Upper lobe of left lung (tissue), 6 donors: ENCODE measurements at regions not wholly inside any gene's neighbourhood (a gene's known extent, or its start where the extent isn't known, plus 50 kb on each side); places are given as distances from the start of the nearest gene placed in this dataset.
A peak's percentile ranks its signal among the peaks of the same experiment; 100 is the strongest.

Source experiments
- ATAC-seq, 2 donors: fragments of 200-7000 bp; cut with Tn5 transposase; one replicate each; pipeline ENCODE4 v1.9.1; 2022; ENCODE audit warnings: mild to moderate bottlenecking in 2 of 2, moderate library complexity in 2 of 2; ENCODE audit not compliant: low FRiP score in 2 of 2
- DNase-seq, 2 donors: peaks; one replicate each; pipeline ENCODE4 v3.0.0-alpha.2; 2019 to 2020
- H3K27ac ChIP-seq, 4 donors: fragments of 200-600 bp; sonication (generic); one replicate each; pipeline ENCODE4 v1.5.1; 2016 to 2019
- H3K27me3 ChIP-seq, 4 donors: fragments of 200-600 bp; sonication (generic); one replicate each; pipeline ENCODE4 v1.5.1; 2017 to 2019
- H3K36me3 ChIP-seq, 4 donors: fragments of 200-600 bp; sonication (generic); one replicate each; pipeline ENCODE4 v1.5.1; 2016 to 2019
- H3K4me1 ChIP-seq, 4 donors: fragments of 200-600 bp; sonication (generic); one replicate each; pipeline ENCODE4 v1.5.1; 2018 to 2019
- H3K4me3 ChIP-seq, 4 donors: fragments of 200-600 bp; sonication (generic); one replicate each; pipeline ENCODE4 v1.5.1; 2017 to 2019; ENCODE audit warnings: mild to moderate bottlenecking in 2 of 4, moderate library complexity in 1 of 4
- H3K9me3 ChIP-seq, 4 donors: fragments of 200-600 bp; sonication (generic); one replicate each; pipeline ENCODE4 v1.5.1; 2018 to 2019
- CTCF ChIP-seq, 6 experiments: fragments of 450-650 bp in 4 of 6; fragments of 200-600 bp in 2 of 6; sonication (generic) in 2 of 6; IDR thresholded peaks; one replicate each; pipeline ENCODE4 v1.5.1; 2016 to 2019; ENCODE audit warnings: antibody characterized with exemption in 6 of 6
- EP300 ChIP-seq, 4 donors: sonication (generic); formaldehyde crosslinking; IDR thresholded peaks; one replicate each; pipeline ENCODE4 v1.5.1; 2017; ENCODE audit warnings: antibody characterized with exemption in 4 of 4, control low read depth in 2 of 4
- POLR2A ChIP-seq, 4 donors: fragments of 450-650 bp; IDR thresholded peaks; one replicate each; pipeline ENCODE4 v1.5.1; 2016 to 2017; ENCODE audit warnings: antibody characterized with exemption in 4 of 4, mild to moderate bottlenecking in 2 of 4
- POLR2AphosphoS5 ChIP-seq, 2 donors: sonication (generic); formaldehyde crosslinking; IDR thresholded peaks; one replicate each; pipeline ENCODE4 v1.5.1; 2017; ENCODE audit warnings: antibody characterized with exemption in 2 of 2
- WGBS, 2 donors: methylation state at CpG; one replicate each; pipeline ENCODE4 v1.1.5; 2017 to 2018; 5-methylcytosine and 5-hydroxymethylcytosine counted together
- donor health status: DM: no; HTN: no; CAD: no; lungs with moderate emphysema.
- donor health status: DM: no; HTN: yes; CAD: no; lungs with severe emphysema.

GRCh38 chr2:173652311-173652710 lies 297.6 kb downstream of the CDCA7 start:
- ATAC-seq (no peak), DNase-seq (no peak)
- Histone ChIP-seq H3K27ac (no peak overlapping the region), H3K36me3 (no peaks in the 10 kb centered on the region), H3K9me3 (no peaks in the 10 kb centered on the region), H3K4me1 (peaks cover 0 to 8% (median 0%) of the 10 kb centered on the region in 4 donors), H3K4me3 (no peak overlapping the region), H3K27me3 (no peaks in the 10 kb centered on the region)
- WGBS, 2 donors, result 85 to 95% methylated on average over 1 of the region's 1 CpG
- no peak for TF ChIP-seq EP300 (IDR thresholded peaks at IDR 0.05)
- TF ChIP-seq POLR2AphosphoS5 (IDR thresholded peaks at IDR 0.05), result no peak
- TF ChIP-seq CTCF (IDR thresholded peaks at IDR 0.05), result no peak
- no peak for TF ChIP-seq POLR2A (IDR thresholded peaks at IDR 0.05)

- TF ChIP-seq POLR2AphosphoS5 (IDR thresholded peaks at IDR 0.05) (no peak), POLR2A (IDR thresholded peaks at IDR 0.05) (no peak), EP300 (IDR thresholded peaks at IDR 0.05) (no peak), CTCF (IDR thresholded peaks at IDR 0.05) (no peak)
- ATAC-seq (peak; percentile 42 to 76), DNase-seq (no peak)
- no peak overlapping the region for H3K4me3 ChIP-seq
- no peak overlapping the region for H3K27ac ChIP-seq
- no peaks in the 10 kb centered on the region for H3K36me3 ChIP-seq
- WGBS, 2 donors, result 70 to 75% methylated on average over 10 of the region's 10 CpGs
- peaks cover 0 to 3% (median 0%) of the 10 kb centered on the region in 4 donors for H3K4me1 ChIP-seq
- H3K9me3 ChIP-seq, result no peaks in the 10 kb centered on the region
- H3K27me3 ChIP-seq, result no peaks in the 10 kb centered on the region
Measured at GRCh38 chr2:173652767-173653431, 298.2 kb downstream of the CDCA7 start.

GRCh38 chr2:173653432-173653805 lies 298.7 kb downstream of the CDCA7 start:
- Histone ChIP-seq H3K27me3 (no peaks in the 10 kb centered on the region), H3K36me3 (no peaks in the 10 kb centered on the region), H3K27ac (no peak overlapping the region), H3K4me1 (no peaks in the 10 kb centered on the region), H3K4me3 (no peak overlapping the region), H3K9me3 (no peaks in the 10 kb centered on the region)
- no peak for ATAC-seq
- 94% methylated on average over 6 of the region's 6 CpGs for whole genome bisulfite sequencing, 2 donors
- DNase-seq, result no peak
- TF ChIP-seq EP300 (IDR thresholded peaks at IDR 0.05), result no peak
- no peak for TF ChIP-seq POLR2A (IDR thresholded peaks at IDR 0.05)
- TF ChIP-seq POLR2AphosphoS5 (IDR thresholded peaks at IDR 0.05), result no peak
- TF ChIP-seq CTCF (IDR thresholded peaks at IDR 0.05), result no peak

- H3K4me1 ChIP-seq, result no peaks in the 10 kb centered on the region
- H3K27ac ChIP-seq, result no peak overlapping the region
- TF ChIP-seq CTCF (IDR thresholded peaks at IDR 0.05), result no peak
- TF ChIP-seq EP300 (IDR thresholded peaks at IDR 0.05), result no peak
- no peak for TF ChIP-seq POLR2A (IDR thresholded peaks at IDR 0.05)
- no peak for TF ChIP-seq POLR2AphosphoS5 (IDR thresholded peaks at IDR 0.05)
- no peak for DNase-seq
- no peaks in the 10 kb centered on the region for H3K36me3 ChIP-seq
- no peaks in the 10 kb centered on the region for H3K9me3 ChIP-seq
- H3K27me3 ChIP-seq, result no peaks in the 10 kb centered on the region
- no peak for ATAC-seq
- 60 to 71% methylated on average over 10 of the region's 10 CpGs for WGBS, 2 donors
- no peak overlapping the region for H3K4me3 ChIP-seq
Measured at GRCh38 chr2:173654161-173654895, 299.7 kb downstream of the CDCA7 start.
